Lower leg skin (tissue), 3 donors: ENCODE measurements at regions not wholly inside any gene's neighbourhood (a gene's known extent, or its start where the extent isn't known, plus 50 kb on each side); places are given as distances from the start of the nearest gene placed in this dataset.

ENCODE experiments used
- POLR2A ChIP-seq, 2 donors: fragments of 450-650 bp; IDR thresholded peaks; one replicate each; pipeline ENCODE4 v1.6.1; 2016 to 2017; ENCODE audit warnings: antibody characterized with exemption in 2 of 2, mild to moderate bottlenecking in 1 of 2, moderate library complexity in 1 of 2
- TF ChIP-seq, protein P1 (sequence below), 3 donors: fragments of 450-650 bp; IDR thresholded peaks; one replicate each; pipeline ENCODE4 v1.5.1; 2016; ENCODE audit warnings: antibody characterized with exemption in 3 of 3, mild to moderate bottlenecking in 3 of 3, moderate library complexity in 2 of 3

DNA sequence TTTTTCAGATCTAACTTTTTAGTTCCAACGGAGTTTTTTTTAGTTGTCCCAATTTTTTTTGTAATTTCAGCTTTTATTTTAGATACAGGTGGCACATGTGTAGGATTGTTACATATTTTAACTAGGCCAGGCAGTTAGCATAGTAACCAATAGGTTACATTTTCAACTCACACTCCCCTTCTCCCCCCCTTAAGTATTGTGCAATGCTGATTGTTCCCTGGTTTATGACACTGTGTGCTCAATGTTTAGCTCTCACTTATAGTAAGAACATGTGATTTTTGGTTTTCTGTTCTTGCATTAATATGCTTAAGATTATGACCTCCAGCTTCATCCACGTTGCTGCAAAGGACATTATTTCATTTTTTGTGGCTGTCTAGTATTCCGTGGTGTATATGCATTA lies 503.2 kb downstream of the CDH9 start:
- TF ChIP-seq, protein P1, sequence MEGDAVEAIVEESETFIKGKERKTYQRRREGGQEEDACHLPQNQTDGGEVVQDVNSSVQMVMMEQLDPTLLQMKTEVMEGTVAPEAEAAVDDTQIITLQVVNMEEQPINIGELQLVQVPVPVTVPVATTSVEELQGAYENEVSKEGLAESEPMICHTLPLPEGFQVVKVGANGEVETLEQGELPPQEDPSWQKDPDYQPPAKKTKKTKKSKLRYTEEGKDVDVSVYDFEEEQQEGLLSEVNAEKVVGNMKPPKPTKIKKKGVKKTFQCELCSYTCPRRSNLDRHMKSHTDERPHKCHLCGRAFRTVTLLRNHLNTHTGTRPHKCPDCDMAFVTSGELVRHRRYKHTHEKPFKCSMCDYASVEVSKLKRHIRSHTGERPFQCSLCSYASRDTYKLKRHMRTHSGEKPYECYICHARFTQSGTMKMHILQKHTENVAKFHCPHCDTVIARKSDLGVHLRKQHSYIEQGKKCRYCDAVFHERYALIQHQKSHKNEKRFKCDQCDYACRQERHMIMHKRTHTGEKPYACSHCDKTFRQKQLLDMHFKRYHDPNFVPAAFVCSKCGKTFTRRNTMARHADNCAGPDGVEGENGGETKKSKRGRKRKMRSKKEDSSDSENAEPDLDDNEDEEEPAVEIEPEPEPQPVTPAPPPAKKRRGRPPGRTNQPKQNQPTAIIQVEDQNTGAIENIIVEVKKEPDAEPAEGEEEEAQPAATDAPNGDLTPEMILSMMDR (IDR thresholded peaks at IDR 0.05), result no peak
- no peak for TF ChIP-seq POLR2A (IDR thresholded peaks at IDR 0.05)
